ENCODE measurements at regions not wholly inside any gene's neighbourhood (a gene's known extent, or its start where the extent isn't known, plus 50 kb on each side); places are given as distances from the start of the nearest gene placed in this dataset.

GRCh38 chr2:122112216-122113005 is 357.0 kb downstream of the TSN start:
- H3K4me3 ChIP-seq (ENCODE audit: low read depth, low read length) = no peak overlapping the region
- no peaks in the 10 kb centered on the region for H3K27me3 ChIP-seq (ENCODE audit: control insufficient read depth, insufficient read depth, low read length)
- TF ChIP-seq CTCF (IDR thresholded peaks at IDR 0.05; ENCODE audit: insufficient read depth, low read length, poor library complexity, severe bottlenecking) = no peak
- DNase-seq (ENCODE audit: low read depth) = no peak
- H3K36me3 ChIP-seq (ENCODE audit: control insufficient read depth, insufficient read depth, low read length) = no peaks in the 10 kb centered on the region

- TF ChIP-seq CTCF (IDR thresholded peaks at IDR 0.05; ENCODE audit: insufficient read depth, low read length, poor library complexity, severe bottlenecking) = no peak
- H3K36me3 ChIP-seq (ENCODE audit: control insufficient read depth, insufficient read depth, low read length) = no peaks in the 10 kb centered on the region
- no peak overlapping the region for H3K4me3 ChIP-seq (ENCODE audit: low read depth, low read length)
- no peak for DNase-seq (ENCODE audit: low read depth)
- no peaks in the 10 kb centered on the region for H3K27me3 ChIP-seq (ENCODE audit: control insufficient read depth, insufficient read depth, low read length)
These were observed 359.0 kb downstream of the TSN start for GRCh38 chr2:122114421-122114820.

GRCh38 chr2:122117371-122117770 is 361.9 kb downstream of the TSN start:
- DNase-seq (ENCODE audit: low read depth) = no peak
- no peak for TF ChIP-seq CTCF (IDR thresholded peaks at IDR 0.05; ENCODE audit: insufficient read depth, low read length, poor library complexity, severe bottlenecking)
- no peaks in the 10 kb centered on the region for H3K36me3 ChIP-seq (ENCODE audit: control insufficient read depth, insufficient read depth, low read length)
- H3K4me3 ChIP-seq (ENCODE audit: low read depth, low read length) = no peak overlapping the region
- H3K27me3 ChIP-seq (ENCODE audit: control insufficient read depth, insufficient read depth, low read length) = no peaks in the 10 kb centered on the region

- Histone ChIP-seq H3K27me3 (ENCODE audit: control insufficient read depth, insufficient read depth, low read length) (no peaks in the 10 kb centered on the region), H3K4me3 (ENCODE audit: low read depth, low read length) (no peak overlapping the region), H3K36me3 (ENCODE audit: control insufficient read depth, insufficient read depth, low read length) (no peaks in the 10 kb centered on the region)
- no peak for TF ChIP-seq CTCF (IDR thresholded peaks at IDR 0.05; ENCODE audit: insufficient read depth, low read length, poor library complexity, severe bottlenecking)
- DNase-seq (ENCODE audit: low read depth) = no peak
These were observed 373.9 kb downstream of the TSN start for GRCh38 chr2:122129399-122129798.

- no peak for TF ChIP-seq CTCF (IDR thresholded peaks at IDR 0.05; ENCODE audit: insufficient read depth, low read length, poor library complexity, severe bottlenecking)
- H3K27me3 ChIP-seq (ENCODE audit: control insufficient read depth, insufficient read depth, low read length) = no peaks in the 10 kb centered on the region
- no peaks in the 10 kb centered on the region for H3K36me3 ChIP-seq (ENCODE audit: control insufficient read depth, insufficient read depth, low read length)
- no peak for DNase-seq (ENCODE audit: low read depth)
- H3K4me3 ChIP-seq (ENCODE audit: low read depth, low read length) = no peak overlapping the region
These were observed 376.8 kb downstream of the TSN start for GRCh38 chr2:122132147-122132691.
